HCT116 (cell line): ENCODE measurements at regions not wholly inside any gene's neighbourhood (a gene's known extent, or its start where the extent isn't known, plus 50 kb on each side); places are given as distances from the start of the nearest gene placed in this dataset.

Experiments used
- CBX3 ChIP-seq: IDR thresholded peaks from 2 replicates; pipeline ENCODE4 v1.6.1; 2012; ENCODE audit warnings: low read depth
- CTCF ChIP-seq, 3 experiments: fragments of 200-600 bp in 1 of 3; sonication (generic) in 1 of 3; IDR thresholded peaks in 2 of 3; conservative IDR thresholded peaks in 1 of 3; 2 replicates each; pipeline ENCODE4 v1.5.1; 2012 to 2017; ENCODE audit warnings: low read depth in 2 of 3, low read length in 2 of 3, antibody characterized with exemption in 1 of 3, borderline replicate concordance in 1 of 3, control low read depth in 1 of 3, mild to moderate bottlenecking in 1 of 3, mixed read lengths in 1 of 3, mixed run types in 1 of 3, moderate library complexity in 1 of 3; ENCODE audit not compliant: insufficient read depth in 1 of 3
- EGR1 ChIP-seq: IDR thresholded peaks from 2 replicates; pipeline ENCODE4 v1.6.1; 2012; ENCODE audit warnings: low read depth
- ELF1 ChIP-seq: IDR thresholded peaks from 2 replicates; pipeline ENCODE4 v1.6.1; 2012; ENCODE audit warnings: low read depth, borderline replicate concordance
- FOSL1 ChIP-seq: IDR thresholded peaks from 2 replicates; pipeline ENCODE4 v1.6.1; 2012; ENCODE audit warnings: low read depth
- MAX ChIP-seq: IDR thresholded peaks from 2 replicates; pipeline ENCODE4 v1.6.1; 2012
- POLR2A ChIP-seq: IDR thresholded peaks from 2 replicates; pipeline ENCODE4 v1.7.0; 2011; ENCODE audit warnings: borderline replicate concordance; ENCODE audit not compliant: insufficient read depth, insufficient read length; ENCODE audit errors: extremely low read depth
- POLR2AphosphoS5 ChIP-seq: IDR thresholded peaks from 2 replicates; pipeline ENCODE4 v1.6.1; 2011; ENCODE audit warnings: mild to moderate bottlenecking, low read depth, low read length, moderate library complexity
- RAD21 ChIP-seq: IDR thresholded peaks from 2 replicates; pipeline ENCODE4 v1.6.1; 2012; ENCODE audit warnings: low read depth, mild to moderate bottlenecking
- YY1 ChIP-seq: IDR thresholded peaks from 2 replicates; pipeline ENCODE4 v1.6.1; 2011; ENCODE audit warnings: low read length, low read depth, moderate library complexity, mild to moderate bottlenecking; ENCODE audit not compliant: insufficient replicate concordance; ENCODE audit errors: extremely low read depth

GRCh38 chr2:239569401-239570090 is 168.7 kb upstream of the HDAC4 start:
- TF ChIP-seq POLR2A (no peak), CTCF (IDR thresholded peaks at IDR 0.05 in 2 of 3, conservative IDR thresholded peaks at IDR 0.05 in 1 of 3; ENCODE audit: borderline replicate concordance in 1 of 3, insufficient read depth in 1 of 3, low read depth in 2 of 3, low read length in 2 of 3) (no peak), RAD21 (no peak), POLR2AphosphoS5 (no peak), YY1 (no peak), EGR1 (no peak), MAX (no peak), CBX3 (no peak), FOSL1 (no peak), ELF1 (no peak)
